Adipose tissue (tissue), 3 donors: ENCODE measurements at regions not wholly inside any gene's neighbourhood (a gene's known extent, or its start where the extent isn't known, plus 50 kb on each side); places are given as distances from the start of the nearest gene placed in this dataset.
"Not testable (repeated sequence)": the region's sequence is repeated elsewhere in the genome, so short reads cannot be mapped to it uniquely, and the experiment has no call there.

Experiments used
- H3K27ac ChIP-seq: one replicate; pipeline ENCODE4 v1.5.1; 2013; ENCODE audit warnings: low read depth, low read length
- WGBS, 3 donors: extraction: QIAGEN DNeasy Blood & Tissue Kit; methylation state at CpG; one replicate each; pipeline ENCODE4 v1.1.7; 2013; 5-methylcytosine and 5-hydroxymethylcytosine counted together
- donor health status: healthy with polysubstance abuse.
- donor health status: Bipolar disorder and iron deficiency.
- donor health status: healthy.

GRCh38 chr20:53678990-53679596 lies 85.5 kb upstream of the ZNF217 start:
- no peak overlapping the region for H3K27ac ChIP-seq
- WGBS, 3 donors: 50 to 60% (median 56%) methylated on average over 3 of the region's 3 CpGs

GRCh38 chr20:53678315-53678989 lies 84.8 kb upstream of the ZNF217 start:
- H3K27ac ChIP-seq: no peak overlapping the region
- 51 to 64% (median 62%) methylated on average over 7 of the region's 7 CpGs for WGBS, 3 donors

GRCh38 chr20:53677447-53678314 lies 84.0 kb upstream of the ZNF217 start:
- 33 to 55% (median 53%) methylated on average over 12 of the region's 12 CpGs for WGBS, 3 donors
- no peak overlapping the region for H3K27ac ChIP-seq

GRCh38 chr20:53676987-53677386 lies 83.3 kb upstream of the ZNF217 start:
- no peak overlapping the region for H3K27ac ChIP-seq
- WGBS, 3 donors: 80 to 94% (median 93%) methylated on average over 8 of the region's 8 CpGs

GRCh38 chr20:53676519-53676822 lies 82.8 kb upstream of the ZNF217 start:
- no peak overlapping the region for H3K27ac ChIP-seq
- 66 to 73% (median 67%) methylated on average over 2 of the region's 2 CpGs for WGBS, 3 donors

GRCh38 chr20:53672484-53673129 lies 79.0 kb upstream of the ZNF217 start:
- H3K27ac ChIP-seq: no peak overlapping the region
- WGBS, 3 donors: 85 to 89% (median 87%) methylated on average over 6 to 10 of the region's 10 CpGs

- H3K27ac ChIP-seq: no peak overlapping the region
- 93 to 94% (median 94%) methylated on average over 2 of the region's 2 CpGs for WGBS, 3 donors
Measured at GRCh38 chr20:53671370-53671769, 77.7 kb upstream of the ZNF217 start.

- not testable (repeated sequence) for H3K27ac ChIP-seq
Measured at GRCh38 chr20:53669517-53670313, 76.1 kb upstream of the ZNF217 start.

GRCh38 chr20:53668992-53669391 lies 75.4 kb upstream of the ZNF217 start:
- 89 to 95% (median 93%) methylated on average over 9 of the region's 9 CpGs for WGBS, 3 donors

More at GRCh38 chr20:53669517-53670313, 76.1 kb upstream of the ZNF217 start:
- WGBS, 3 donors: 92 to 96% (median 95%) methylated on average over 16 of the region's 16 CpGs

GRCh38 chr20:53666144-53666543 lies 72.5 kb upstream of the ZNF217 start:
- WGBS, 3 donors: 98 to 100% (median 98%) methylated on average over 6 of the region's 6 CpGs

More at GRCh38 chr20:53668992-53669391, 75.4 kb upstream of the ZNF217 start:
- no peak overlapping the region for H3K27ac ChIP-seq

GRCh38 chr20:53664121-53664520 lies 70.5 kb upstream of the ZNF217 start:
- H3K27ac ChIP-seq: no peak overlapping the region
- 82 to 92% (median 90%) methylated on average over 4 of the region's 4 CpGs for WGBS, 3 donors

More at GRCh38 chr20:53666144-53666543, 72.5 kb upstream of the ZNF217 start:
- no peak overlapping the region for H3K27ac ChIP-seq

GRCh38 chr20:53663521-53663920 lies 69.9 kb upstream of the ZNF217 start:
- H3K27ac ChIP-seq: not testable (repeated sequence)
- WGBS, 3 donors: 95 to 99% (median 98%) methylated on average over 5 of the region's 5 CpGs

GRCh38 chr20:53662595-53662994 lies 69.0 kb upstream of the ZNF217 start:
- 50 to 92% (median 59%) methylated on average over 3 of the region's 3 CpGs for WGBS, 3 donors
- H3K27ac ChIP-seq: no peak overlapping the region

GRCh38 chr20:53660947-53661381 lies 67.3 kb upstream of the ZNF217 start:
- no peak overlapping the region for H3K27ac ChIP-seq
- WGBS, 3 donors: 57 to 70% (median 63%) methylated on average over 6 of the region's 6 CpGs

- H3K27ac ChIP-seq: no peak overlapping the region
- WGBS, 3 donors: 4 to 17% (median 5%) methylated on average over 37 to 38 of the region's 38 CpGs
Measured at GRCh38 chr20:53660078-53660909, 66.7 kb upstream of the ZNF217 start.

- H3K27ac ChIP-seq: no peak overlapping the region
Measured at GRCh38 chr20:53658973-53659372, 65.3 kb upstream of the ZNF217 start.

GRCh38 chr20:53658322-53658721 lies 64.7 kb upstream of the ZNF217 start:
- 77 to 94% (median 87%) methylated on average over 5 of the region's 5 CpGs for WGBS, 3 donors
- no peak overlapping the region for H3K27ac ChIP-seq

More at GRCh38 chr20:53658973-53659372, 65.3 kb upstream of the ZNF217 start:
- WGBS, 3 donors: 95 to 97% (median 96%) methylated on average over 11 of the region's 11 CpGs
